Activated CD4-positive, alpha-beta T cell treated with anti-CD3 and anti-CD28 coated beads, Interleukin-2, amount 10 ng/mL, durations not matched to agents 24 days and 14 days (primary cell): ENCODE measurements at regions not wholly inside any gene's neighbourhood (a gene's known extent, or its start where the extent isn't known, plus 50 kb on each side); places are given as distances from the start of the nearest gene placed in this dataset.

Experiments used
- DNase-seq: peaks from one replicate; pipeline ENCODE4 v3.0.0; 2022
- H3K27ac Mint-ChIP-seq: one replicate; pipeline ENCODE4 v1.8.0; 2022; ENCODE audit warnings: mild to moderate bottlenecking, mixed read lengths
- H3K27me3 Mint-ChIP-seq: one replicate; pipeline ENCODE4 v1.8.0; 2022; ENCODE audit warnings: mixed read lengths
- H3K36me3 Mint-ChIP-seq: one replicate; pipeline ENCODE4 v1.8.0; 2022; ENCODE audit warnings: low read depth, mild to moderate bottlenecking, mixed read lengths
- H3K4me1 Mint-ChIP-seq: one replicate; pipeline ENCODE4 v1.8.0; 2021; ENCODE audit warnings: mixed read lengths
- H3K4me3 Mint-ChIP-seq: one replicate; pipeline ENCODE4 v1.8.0; 2022; ENCODE audit warnings: mild to moderate bottlenecking, moderate library complexity, mixed read lengths
- H3K9me3 Mint-ChIP-seq: one replicate; pipeline ENCODE4 v1.8.0; 2021; ENCODE audit warnings: mixed read lengths
- intact Hi-C: fragments of 100-400 bp; cut with micrococcal nuclease; formaldehyde crosslinking; loops from one replicate; pipeline ENCODE4 v1.15.1; 2023

GRCh38 chr22:23389271-23390071, 190.6 kb downstream of the IGLL1 start:
- H3K4me1 Mint-ChIP-seq = no peaks in the 10 kb centered on the region
- no peaks in the 10 kb centered on the region for H3K9me3 Mint-ChIP-seq
- H3K27ac Mint-ChIP-seq = no peak overlapping the region
- intact Hi-C loops = loop anchor here (5.0 kb wide), 1 partner anchor 212 kb away; no protein-coding TSS in a partner anchor
- H3K4me3 Mint-ChIP-seq = no peak overlapping the region
- no peaks in the 10 kb centered on the region for H3K27me3 Mint-ChIP-seq
- H3K36me3 Mint-ChIP-seq = no peaks in the 10 kb centered on the region
- DNase-seq = no peak

GRCh38 chr22:23388517-23388890, 191.6 kb downstream of the IGLL1 start:
- intact Hi-C loops = loop anchor here (5.0 kb wide), 1 partner anchor 211 kb away; no protein-coding TSS in a partner anchor
- Mint-ChIP-seq H3K36me3 (no peaks in the 10 kb centered on the region), H3K4me1 (no peaks in the 10 kb centered on the region), H3K27me3 (no peaks in the 10 kb centered on the region), H3K4me3 (no peak overlapping the region), H3K27ac (no peak overlapping the region), H3K9me3 (no peaks in the 10 kb centered on the region)
- no peak for DNase-seq

DNA sequence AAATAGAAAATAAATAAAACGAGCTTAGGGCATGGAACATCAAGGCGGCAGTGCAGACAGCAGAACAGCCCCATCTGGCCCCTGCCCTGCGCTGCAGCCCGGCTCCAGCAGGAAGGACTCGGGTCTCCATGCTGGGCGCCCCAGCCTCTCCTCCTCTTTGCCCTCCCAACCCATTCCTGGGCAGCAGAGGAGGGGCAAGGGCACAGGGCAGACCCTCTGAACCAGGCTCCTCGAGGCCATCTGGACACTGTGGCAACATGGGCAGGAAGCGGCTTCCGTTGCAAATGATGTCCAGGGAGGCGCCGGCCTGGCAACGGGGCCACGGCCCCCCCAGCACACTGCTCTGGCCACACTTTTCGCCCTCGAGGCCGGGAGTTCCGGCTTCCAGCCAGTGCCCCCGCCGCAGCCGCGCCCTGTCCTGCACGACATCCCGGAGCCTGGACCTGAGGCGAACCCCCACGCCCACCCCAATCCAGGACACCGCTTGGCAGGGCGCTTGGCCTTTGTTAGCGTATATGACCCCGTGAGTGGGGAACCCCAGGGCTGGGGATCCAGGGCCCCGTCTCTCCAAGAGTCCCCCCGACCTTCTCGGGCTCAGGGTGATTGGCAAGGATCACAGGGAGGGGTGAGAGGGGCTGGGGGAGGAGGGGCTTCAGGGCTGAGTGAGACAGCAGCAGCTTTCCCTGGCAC, 192.1 kb downstream of the IGLL1 start:
- Mint-ChIP-seq H3K9me3 (no peaks in the 10 kb centered on the region), H3K4me1 (no peaks in the 10 kb centered on the region), H3K36me3 (no peaks in the 10 kb centered on the region), H3K27me3 (no peaks in the 10 kb centered on the region), H3K27ac (no peak overlapping the region), H3K4me3 (no peak overlapping the region)
- intact Hi-C loops = loop anchor here (2.0 to 5.0 kb wide), 2 partner anchors 73 to 211 kb away; no protein-coding TSS in a partner anchor
- no peak for DNase-seq

- intact Hi-C loops = loop anchor here (2.0 to 5.0 kb wide), 2 partner anchors 72 to 210 kb away; no protein-coding TSS in a partner anchor
- no peaks in the 10 kb centered on the region for H3K4me1 Mint-ChIP-seq
- no peak overlapping the region for H3K4me3 Mint-ChIP-seq
- DNase-seq = no peak
- H3K9me3 Mint-ChIP-seq = no peaks in the 10 kb centered on the region
- H3K27me3 Mint-ChIP-seq = no peaks in the 10 kb centered on the region
- H3K27ac Mint-ChIP-seq = no peak overlapping the region
- no peaks in the 10 kb centered on the region for H3K36me3 Mint-ChIP-seq
Measured at GRCh38 chr22:23386822-23387580, 193.1 kb downstream of the IGLL1 start.

DNA sequence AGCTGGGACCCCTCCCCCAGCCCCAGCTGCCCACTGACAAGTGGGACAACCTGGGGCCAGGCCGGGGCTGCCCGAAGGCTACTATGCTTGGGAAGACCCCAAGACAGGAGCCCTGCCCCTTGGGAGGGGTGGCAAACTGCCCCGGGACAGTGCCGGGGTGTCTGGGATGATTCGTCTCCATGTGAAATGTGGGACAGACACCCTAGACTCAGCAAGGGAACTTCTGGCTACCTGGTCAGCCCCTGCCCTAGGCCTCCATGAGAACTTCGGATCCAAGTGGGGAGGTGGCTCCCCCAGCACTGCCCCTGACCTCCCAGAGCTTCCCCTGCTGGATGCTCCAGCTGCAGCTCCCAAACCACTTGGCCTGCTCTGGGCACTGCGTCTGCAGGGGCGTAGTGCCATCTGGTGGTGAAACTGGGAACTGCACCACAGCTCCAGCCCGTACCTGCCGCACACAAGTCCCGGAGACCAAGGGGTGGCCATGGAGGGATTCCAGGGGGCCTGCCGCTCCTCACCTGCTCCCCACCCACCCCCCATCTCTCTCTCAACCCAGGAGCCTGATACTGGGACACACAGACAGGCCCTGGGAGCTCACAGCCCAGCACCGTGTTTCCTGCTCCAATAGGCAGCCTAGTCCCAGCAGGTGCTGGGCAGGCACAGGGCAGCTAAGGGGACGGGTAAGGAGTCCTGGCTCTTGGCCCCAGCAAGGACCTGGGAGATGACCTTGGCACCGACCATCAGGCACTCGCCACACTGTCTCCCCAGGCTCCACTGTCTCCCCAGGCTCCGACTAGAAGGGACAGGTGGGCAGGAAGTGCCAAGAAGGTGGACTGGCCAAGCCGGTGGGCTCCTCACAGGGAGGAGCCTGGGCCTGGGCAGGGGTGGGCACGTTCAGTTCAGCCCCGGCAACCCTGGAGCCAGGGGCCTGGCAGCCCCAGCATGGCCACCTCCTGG, 194.1 kb downstream of the IGLL1 start:
- intact Hi-C loops = loop anchor here (2.0 to 5.0 kb wide), 2 partner anchors 71 to 209 kb away; no protein-coding TSS in a partner anchor
- H3K4me1 Mint-ChIP-seq = no peaks in the 10 kb centered on the region

GRCh38 chr22:23384923-23385677, 195.0 kb downstream of the IGLL1 start:
- no peak for DNase-seq
- Mint-ChIP-seq H3K4me1 (no peaks in the 10 kb centered on the region), H3K4me3 (no peak overlapping the region), H3K27ac (no peak overlapping the region), H3K36me3 (no peaks in the 10 kb centered on the region), H3K27me3 (no peaks in the 10 kb centered on the region), H3K9me3 (no peaks in the 10 kb centered on the region)
- intact Hi-C loops = loop anchor here (5.0 kb wide), 1 partner anchor 208 kb away; no protein-coding TSS in a partner anchor

More for the DNA sequence above, 194.1 kb downstream of the IGLL1 start:
- no peaks in the 10 kb centered on the region for H3K9me3 Mint-ChIP-seq
- no peaks in the 10 kb centered on the region for H3K36me3 Mint-ChIP-seq
- DNase-seq = peak; percentile 94
- H3K4me3 Mint-ChIP-seq = no peak overlapping the region
- H3K27ac Mint-ChIP-seq = no peak overlapping the region
- no peaks in the 10 kb centered on the region for H3K27me3 Mint-ChIP-seq

DNA sequence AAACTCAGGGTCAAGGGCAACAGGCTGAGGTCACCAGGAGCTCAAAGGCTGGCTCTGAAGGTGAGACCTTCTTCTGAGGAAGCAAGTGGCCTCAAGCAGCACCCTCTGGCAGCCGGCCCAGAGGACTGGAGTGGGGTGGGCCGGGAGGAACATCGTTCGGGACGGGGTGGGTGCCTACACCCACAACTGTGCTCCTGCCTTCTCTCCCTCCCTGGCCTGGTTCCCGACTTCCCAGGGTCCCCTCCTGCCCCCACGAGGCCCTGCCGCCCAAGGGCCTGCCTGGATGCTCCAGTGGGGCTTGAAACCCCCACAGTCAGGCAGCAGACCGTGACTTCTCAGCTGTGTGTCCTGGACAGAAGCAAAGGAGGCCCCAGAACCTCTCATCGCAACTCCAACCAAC, 195.7 kb downstream of the IGLL1 start:
- intact Hi-C loops = no loop called here
- Mint-ChIP-seq H3K27ac (no peak overlapping the region), H3K9me3 (no peaks in the 10 kb centered on the region), H3K27me3 (no peaks in the 10 kb centered on the region), H3K36me3 (no peaks in the 10 kb centered on the region), H3K4me3 (no peak overlapping the region), H3K4me1 (no peaks in the 10 kb centered on the region)
- no peak for DNase-seq

DNA sequence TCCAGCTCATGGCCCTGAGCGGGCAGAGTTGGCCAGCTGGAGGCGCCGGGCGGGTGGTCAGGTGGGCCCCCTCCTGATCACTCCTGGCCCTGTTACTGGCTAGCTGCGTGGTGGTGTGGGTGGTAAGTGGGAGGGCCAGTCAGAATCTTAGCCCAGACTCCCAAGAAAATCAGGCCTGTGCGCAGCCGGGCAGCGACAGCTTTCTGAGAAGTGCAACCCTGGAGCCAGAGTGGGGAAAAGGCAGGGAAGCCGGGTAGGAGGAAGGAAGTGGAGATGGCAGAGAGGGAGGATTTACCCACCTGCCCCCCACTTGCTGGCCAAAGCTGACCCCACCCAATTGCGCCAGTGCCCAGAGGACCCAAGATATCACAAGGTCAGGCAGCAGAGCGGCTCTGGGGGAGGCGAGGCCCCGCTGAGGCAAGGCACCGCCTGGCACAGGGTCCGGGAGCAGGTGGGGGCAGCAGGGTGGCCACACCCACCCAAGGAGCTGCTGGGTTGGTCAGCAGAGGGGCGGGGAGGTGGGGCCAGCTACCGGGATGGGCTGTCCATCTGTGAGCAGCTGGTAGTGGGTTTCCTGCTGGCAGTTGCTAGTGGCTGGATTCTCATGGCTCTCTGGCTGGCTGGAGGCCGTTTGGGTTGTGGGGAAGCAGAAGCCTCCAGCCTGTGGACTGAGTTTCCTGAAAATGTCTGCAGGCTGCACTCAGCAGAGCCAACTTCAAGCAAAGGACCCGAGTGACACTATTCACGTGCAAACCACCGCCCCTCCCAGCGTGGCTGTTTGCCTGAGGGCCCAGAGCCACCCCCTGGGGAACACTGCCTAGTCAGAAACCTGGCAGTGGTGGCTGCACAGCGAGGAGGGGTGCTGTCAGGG, 196.4 kb downstream of the IGLL1 start:
- Mint-ChIP-seq H3K27ac (no peak overlapping the region), H3K4me3 (no peak overlapping the region), H3K36me3 (no peaks in the 10 kb centered on the region), H3K27me3 (no peaks in the 10 kb centered on the region), H3K9me3 (no peaks in the 10 kb centered on the region), H3K4me1 (no peaks in the 10 kb centered on the region)
- intact Hi-C loops = no loop called here
- no peak for DNase-seq

DNA sequence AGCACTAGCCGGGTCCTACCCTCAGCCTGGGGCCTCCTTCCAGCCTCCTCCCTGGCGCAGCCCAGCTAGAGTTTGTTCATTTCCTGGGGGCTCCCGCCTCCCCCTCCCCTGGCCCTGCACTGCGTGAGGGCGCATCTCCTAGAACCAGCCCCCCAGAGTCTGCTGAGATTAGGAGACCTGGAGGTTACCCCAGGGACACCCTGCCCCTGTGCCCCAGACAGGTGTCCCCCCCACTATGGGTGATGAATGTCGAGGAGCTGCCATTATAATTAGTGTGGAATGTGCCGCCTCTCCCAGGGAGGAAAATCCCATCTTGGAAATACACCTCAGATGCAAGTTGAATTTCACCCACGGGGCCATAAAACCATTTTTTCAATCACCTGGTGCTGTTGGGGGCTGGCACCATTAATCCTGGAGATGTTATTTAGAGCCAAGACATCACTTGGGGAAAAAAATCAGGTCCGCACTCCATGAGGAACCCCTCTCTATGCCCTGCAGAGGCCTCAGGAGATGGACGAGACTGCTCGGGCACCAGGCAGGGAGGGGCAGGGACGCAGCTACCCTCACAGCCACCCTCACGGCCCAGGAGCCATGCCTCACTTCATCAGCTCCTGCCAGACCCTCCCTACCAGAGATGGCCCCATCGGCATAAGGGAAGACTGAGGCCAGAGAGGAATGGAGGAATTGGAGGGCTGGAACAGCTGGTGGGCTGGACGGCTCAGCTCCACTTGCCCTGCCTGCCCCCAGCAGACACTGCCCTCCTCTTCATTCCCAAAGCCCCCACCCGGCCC, 197.5 kb downstream of the IGLL1 start:
- DNase-seq = no peak
- no peak overlapping the region for H3K27ac Mint-ChIP-seq
- H3K9me3 Mint-ChIP-seq = no peaks in the 10 kb centered on the region
- no peaks in the 10 kb centered on the region for H3K27me3 Mint-ChIP-seq
- H3K4me3 Mint-ChIP-seq = no peak overlapping the region
- no peaks in the 10 kb centered on the region for H3K4me1 Mint-ChIP-seq
- intact Hi-C loops = no loop called here
- no peaks in the 10 kb centered on the region for H3K36me3 Mint-ChIP-seq

DNA sequence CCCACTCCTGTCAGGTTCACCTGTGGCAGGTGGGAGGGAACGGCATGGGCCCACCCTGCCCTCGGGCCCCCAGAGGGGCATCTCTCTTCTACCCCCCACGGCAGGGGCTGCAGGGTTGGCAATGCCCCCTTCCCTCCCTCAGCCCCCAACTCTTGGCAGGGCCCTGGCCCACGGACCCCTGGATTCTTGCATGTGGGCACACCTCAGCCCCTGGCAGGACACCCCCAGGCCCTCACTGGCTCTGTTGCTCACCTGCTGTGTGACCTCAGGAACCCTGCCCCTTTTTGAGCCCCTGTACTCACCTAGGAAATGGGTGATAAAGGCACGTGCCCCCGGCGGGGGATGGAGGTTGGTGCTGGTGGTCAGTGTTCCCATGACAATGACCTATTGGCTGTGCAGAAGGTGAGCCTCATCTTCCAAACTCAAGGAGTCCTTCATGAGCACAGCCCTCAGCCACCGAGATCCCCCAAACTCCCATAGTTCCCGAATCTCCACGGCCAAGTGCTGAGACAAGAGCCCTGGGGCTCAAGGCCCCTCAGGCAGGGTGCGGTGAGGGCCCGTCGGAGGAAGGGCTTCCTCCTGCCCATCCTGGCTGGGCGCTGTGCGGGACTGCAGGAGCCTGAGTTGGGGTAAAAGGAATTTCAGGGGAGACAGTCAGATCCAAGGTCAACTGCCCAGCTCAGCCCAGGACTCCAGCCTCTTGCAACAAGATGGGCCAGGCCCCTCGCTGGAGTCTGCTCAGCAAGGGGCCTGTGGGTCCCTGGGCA, 198.2 kb downstream of the IGLL1 start:
- Mint-ChIP-seq H3K9me3 (no peaks in the 10 kb centered on the region), H3K4me3 (no peak overlapping the region), H3K36me3 (no peaks in the 10 kb centered on the region), H3K27me3 (no peaks in the 10 kb centered on the region), H3K4me1 (no peaks in the 10 kb centered on the region), H3K27ac (no peak overlapping the region)
- intact Hi-C loops = no loop called here
- no peak for DNase-seq

GRCh38 chr22:23380911-23381310, 199.2 kb downstream of the IGLL1 start:
- Mint-ChIP-seq H3K4me1 (no peaks in the 10 kb centered on the region), H3K36me3 (no peaks in the 10 kb centered on the region), H3K27me3 (no peaks in the 10 kb centered on the region), H3K27ac (no peak overlapping the region), H3K4me3 (no peak overlapping the region), H3K9me3 (no peaks in the 10 kb centered on the region)
- intact Hi-C loops = no loop called here
- DNase-seq = no peak
